K562 (cell line): ENCODE measurements at regions not wholly inside any gene's neighbourhood (a gene's known extent, or its start where the extent isn't known, plus 50 kb on each side); places are given as distances from the start of the nearest gene placed in this dataset.

Experiments used
- ATAC-seq: fragments of 200-7000 bp; cut with Tn5 transposase; 3 replicates; pipeline ENCODE4 v1.9.1; 2020; ENCODE audit warnings: moderate library complexity
- BruUV-seq: library from RNA; stranded (reverse); fragments of 400-500 nt; replicated peaks from 2 replicates; lab custom pipeline; 2021; lab: Mats Ljungman, UMichigan
- CTCF ChIA-PET: fragments of 300-600 bp; formaldehyde crosslinking; extraction: SDS; loops from one replicate; lab custom pipeline; 2021; ENCODE audit warnings: low intra/inter-chr PET ratio; lab: Yijun Ruan, JAX
- POLR2A ChIA-PET: fragments of 300-600, 350-650 bp; sonication (Branson Sonifier 250); formaldehyde crosslinking; extraction: SDS; loops from one replicate; lab custom pipeline; 2021; ENCODE audit warnings: antibody characterized with exemption, inconsistent platforms; lab: Yijun Ruan, JAX
- DNase-seq, 4 experiments: peaks; one replicate each; pipeline versions ENCODE4 v3.0.0 to v3.0.0-alpha.2; 2011 to 2018; ENCODE audit warnings: low spot score in 3 of 4, mixed read lengths in 3 of 4; ENCODE audit errors: extremely low read depth in 1 of 4
- FAIRE-seq: peaks from 2 replicates; lab custom pipeline; 2011; peaks lifted over from hg19 to GRCh38; lab: Jason Lieb, UNC
- H2AFZ ChIP-seq: 2 replicates; pipeline ENCODE4 v1.6.0; 2011; ENCODE audit warnings: low read depth, low read length, control low read depth, inconsistent platforms
- H3K27ac ChIP-seq: fragments of 200-600 bp; 3 replicates; pipeline ENCODE4 v1.8.0; 2011; ENCODE audit warnings: low read depth, mild to moderate bottlenecking, control low read depth, inconsistent platforms, low read length, moderate library complexity, mixed read lengths; ENCODE audit errors: extremely low read depth
- H3K27me3 ChIP-seq, 2 experiments: fragments of 300-600 bp in 1 of 2; 2 replicates in 1 of 2; 3 replicates in 1 of 2; pipeline versions ENCODE4 v1.6.0 to v1.8.0; 2011; ENCODE audit warnings: inconsistent platforms in 2 of 2, low read length in 2 of 2, mild to moderate bottlenecking in 1 of 2, mixed read lengths in 1 of 2, moderate library complexity in 1 of 2; ENCODE audit not compliant: control insufficient read depth in 2 of 2, insufficient read depth in 2 of 2
- H3K36me3 ChIP-seq: fragments of 300-600 bp; 3 replicates; pipeline ENCODE4 v1.8.0; 2011; ENCODE audit warnings: mild to moderate bottlenecking, low read length, inconsistent platforms; ENCODE audit not compliant: control insufficient read depth, insufficient read depth
- H3K4me1 ChIP-seq, 2 experiments: fragments of 200-600 bp in 1 of 2; replicated peaks in 1 of 2; 2 replicates in 1 of 2; 3 replicates in 1 of 2; pipeline versions ENCODE4 v1.5.1 to v1.8.0; 2011; ENCODE audit warnings: inconsistent platforms in 2 of 2, low read length in 2 of 2, mild to moderate bottlenecking in 1 of 2, mixed read lengths in 1 of 2, moderate library complexity in 1 of 2; ENCODE audit not compliant: control insufficient read depth in 2 of 2, insufficient read depth in 2 of 2
- H3K4me2 ChIP-seq: 2 replicates; pipeline ENCODE4 v1.6.1; 2011; ENCODE audit warnings: low read length, control low read depth, inconsistent platforms, mixed read lengths; ENCODE audit not compliant: insufficient read depth
- H3K4me3 ChIP-seq: fragments of 200-600 bp; sonication (generic), shearing (Covaris generic); 2 replicates; pipeline ENCODE4 v1.5.1; 2016; ENCODE audit warnings: control low read depth, inconsistent platforms
- H3K79me2 ChIP-seq: fragments of 200-600 bp; 3 replicates; pipeline ENCODE4 v1.8.0; 2011; ENCODE audit warnings: low read length, inconsistent platforms; ENCODE audit not compliant: control insufficient read depth, insufficient read depth
- H3K9ac ChIP-seq, 2 experiments: 2 replicates each; pipeline versions ENCODE4 v1.6.0 to v1.6.1; 2011; ENCODE audit warnings: low read depth in 2 of 2, low read length in 2 of 2, control low read depth in 1 of 2, inconsistent platforms in 1 of 2, mild to moderate bottlenecking in 1 of 2, mixed read lengths in 1 of 2; ENCODE audit not compliant: insufficient read depth in 1 of 2
- H3K9me1 ChIP-seq: one replicate; pipeline ENCODE4 v1.6.0; 2011; ENCODE audit warnings: inconsistent platforms, mild to moderate bottlenecking, low read length, moderate library complexity; ENCODE audit not compliant: control insufficient read depth, insufficient read depth
- H3K9me3 ChIP-seq: replicated peaks from 2 replicates; pipeline ENCODE4 v1.5.1; 2011; ENCODE audit warnings: low read depth, low read length, inconsistent platforms; ENCODE audit not compliant: control insufficient read depth, insufficient read depth
- H4K20me1 ChIP-seq: replicated peaks from 2 replicates; pipeline ENCODE4 v1.6.1; 2011; ENCODE audit warnings: low read length, inconsistent platforms, mixed read lengths; ENCODE audit not compliant: control insufficient read depth, insufficient read depth
- HCFC1 ChIP-seq: IDR thresholded peaks from 2 replicates; pipeline ENCODE4 v1.6.1; 2012; ENCODE audit warnings: low read depth, low read length, improper control_type of control experiment
- MAFG ChIP-seq: fragments of 450-650 bp; conservative IDR thresholded peaks from 2 replicates; pipeline ENCODE4 v1.6.1; 2016; ENCODE audit warnings: missing genetic modification characterization, missing compliant biosample characterization
- NFE2L1 ChIP-seq: fragments of 450-650 bp; IDR thresholded peaks from 2 replicates; pipeline ENCODE4 v1.6.1; 2016; ENCODE audit warnings: missing genetic modification characterization, low read depth, mild to moderate bottlenecking, missing compliant biosample characterization, moderate library complexity, borderline replicate concordance
- PHF21A ChIP-seq: fragments of 450-650 bp; IDR thresholded peaks from 2 replicates; pipeline ENCODE4 v1.6.1; 2017; ENCODE audit warnings: low read depth, borderline replicate concordance
- SREBF1 ChIP-seq: fragments of 150-350 bp; IDR thresholded peaks from 2 replicates; pipeline ENCODE4 v1.6.1; 2014; ENCODE audit warnings: antibody characterized with exemption, low read depth, low read length, borderline replicate concordance
- TSC22D4 ChIP-seq: fragments of 450-650 bp; IDR thresholded peaks from 2 replicates; pipeline ENCODE4 v1.6.1; 2016; ENCODE audit warnings: missing genetic modification characterization, missing biosample characterization, control low read depth
- ZNF121 ChIP-seq: sonication (generic); formaldehyde crosslinking; conservative IDR thresholded peaks from 2 replicates; pipeline ENCODE4 v1.8.0; 2022; ENCODE audit warnings: missing genetic modification reagents
- ZNF644 ChIP-seq: fragments of 200-800 bp; sonication (Bioruptor generic); IDR thresholded peaks from 2 replicates; pipeline ENCODE4 v1.6.1; 2016; ENCODE audit warnings: low read depth, missing genetic modification characterization, missing compliant biosample characterization
- WGBS: fragments of 100-300 bp; shearing (Covaris generic); methylation state at CpG from one replicate; pipeline ENCODE4 v1.1.6; 2016; ENCODE audit warnings: low coverage, mixed read lengths; ENCODE audit not compliant: insufficient coverage; ENCODE audit errors: missing lambda C conversion rate; 5-methylcytosine and 5-hydroxymethylcytosine counted together
- in situ Hi-C: fragments of 300-500 bp; cut with MboI; formaldehyde crosslinking; loops from 4 replicates; pipeline ENCODE4 v1.15.0; 2018; ENCODE audit warnings: inconsistent platforms, mixed read lengths
- intact Hi-C: fragments of 100-400 bp; cut with micrococcal nuclease; formaldehyde crosslinking; loops from 2 replicates; pipeline ENCODE4 v1.14.2; 2022
- TF ChIP-seq, protein P1 (sequence below): fragments of 250-450 bp; sonication (Bioruptor Pico); IDR thresholded peaks from 2 replicates; pipeline ENCODE4 v1.5.0; 2022; ENCODE audit warnings: mild to moderate bottlenecking
- TF ChIP-seq, protein P2 (sequence below), 2 experiments: IDR thresholded peaks; 2 replicates each; pipeline ENCODE4 v1.6.1; 2012; ENCODE audit warnings: improper control_type of control experiment in 2 of 2, low read depth in 2 of 2, low read length in 2 of 2, borderline replicate concordance in 1 of 2
- TF ChIP-seq, protein P3 (sequence below): fragments of 250-450 bp; sonication (Bioruptor Pico); IDR thresholded peaks from 2 replicates; pipeline ENCODE4 v1.4.0; 2020; ENCODE audit warnings: borderline replicate concordance

DNA sequence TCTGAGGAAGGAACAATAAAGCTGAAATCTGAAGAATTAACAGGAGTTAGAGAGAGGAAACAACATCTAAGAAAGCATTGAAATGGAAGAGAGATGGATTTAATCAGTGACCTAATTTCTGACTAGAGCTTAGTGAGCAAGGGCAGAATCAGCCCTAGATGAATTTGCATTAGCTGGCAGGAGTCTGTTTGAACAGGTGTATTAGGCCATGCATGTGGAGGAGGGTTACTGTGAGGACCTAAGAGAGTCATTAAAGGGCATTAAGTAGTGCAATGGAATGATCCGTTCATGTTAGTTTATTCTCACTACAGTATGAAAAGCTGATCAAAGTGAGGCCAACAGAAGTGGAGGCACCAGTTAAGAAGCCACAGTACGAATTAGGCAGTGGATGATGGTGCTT is 285.3 kb downstream of the GRB14 start:
- ChIA-PET POLR2A (no interaction called here), CTCF (no interaction called here)
- FAIRE-seq, result no peak
- no peaks in the 10 kb centered on the region for H3K36me3 ChIP-seq
- BruUV-seq, result no TSS peak
- DNase-seq, result no peak
- H3K9me1 ChIP-seq, result no peaks in the 10 kb centered on the region
- H3K79me2 ChIP-seq, result no peaks in the 10 kb centered on the region
- no peaks in the 10 kb centered on the region for H4K20me1 ChIP-seq
- in situ Hi-C loops, result no loop called here
- no peak overlapping the region for H3K27ac ChIP-seq
- ATAC-seq, result no peak
- H3K4me2 ChIP-seq, result no peak overlapping the region
- no peaks in the 10 kb centered on the region for H3K27me3 ChIP-seq
- intact Hi-C loops, result no loop called here
- no peaks in the 10 kb centered on the region for H3K4me1 ChIP-seq
- H3K9ac ChIP-seq, result no peak overlapping the region
- no peak for TF ChIP-seq PHF21A
- TF ChIP-seq, protein P1, sequence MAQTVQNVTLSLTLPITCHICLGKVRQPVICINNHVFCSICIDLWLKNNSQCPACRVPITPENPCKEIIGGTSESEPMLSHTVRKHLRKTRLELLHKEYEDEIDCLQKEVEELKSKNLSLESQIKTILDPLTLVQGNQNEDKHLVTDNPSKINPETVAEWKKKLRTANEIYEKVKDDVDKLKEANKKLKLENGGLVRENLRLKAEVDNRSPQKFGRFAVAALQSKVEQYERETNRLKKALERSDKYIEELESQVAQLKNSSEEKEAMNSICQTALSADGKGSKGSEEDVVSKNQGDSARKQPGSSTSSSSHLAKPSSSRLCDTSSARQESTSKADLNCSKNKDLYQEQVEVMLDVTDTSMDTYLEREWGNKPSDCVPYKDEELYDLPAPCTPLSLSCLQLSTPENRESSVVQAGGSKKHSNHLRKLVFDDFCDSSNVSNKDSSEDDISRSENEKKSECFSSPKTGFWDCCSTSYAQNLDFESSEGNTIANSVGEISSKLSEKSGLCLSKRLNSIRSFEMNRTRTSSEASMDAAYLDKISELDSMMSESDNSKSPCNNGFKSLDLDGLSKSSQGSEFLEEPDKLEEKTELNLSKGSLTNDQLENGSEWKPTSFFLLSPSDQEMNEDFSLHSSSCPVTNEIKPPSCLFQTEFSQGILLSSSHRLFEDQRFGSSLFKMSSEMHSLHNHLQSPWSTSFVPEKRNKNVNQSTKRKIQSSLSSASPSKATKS (CRISPR knock-in tag), result no peak
- TF ChIP-seq TSC22D4, result no peak
- whole genome bisulfite sequencing, result 0% methylated on average over 2 of the region's 2 CpGs
- no peak overlapping the region for H3K4me3 ChIP-seq
- H3K9me3 ChIP-seq, result no peaks in the 10 kb centered on the region
- H2AFZ ChIP-seq, result no peak overlapping the region

DNA sequence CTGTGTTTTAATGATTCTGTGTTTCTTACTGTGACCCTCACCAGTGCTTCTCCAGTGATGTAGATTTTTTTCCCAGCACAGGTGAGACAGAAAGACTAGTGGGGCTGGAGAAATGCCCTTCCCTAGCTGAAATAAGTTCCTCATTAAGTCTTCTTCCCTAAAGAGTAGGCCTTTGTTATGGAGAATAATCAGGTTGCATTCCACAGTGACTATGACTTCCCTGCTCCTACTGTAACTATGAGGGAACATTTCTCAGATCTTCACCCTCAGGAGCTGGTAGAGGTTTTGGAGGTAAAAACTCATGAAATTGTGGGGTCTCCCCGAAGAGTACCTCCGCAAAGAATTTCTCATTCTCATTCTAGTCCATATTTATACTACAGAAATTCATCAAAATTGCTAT is 286.2 kb downstream of the GRB14 start:
- DNase-seq (no peak), ATAC-seq (no peak), FAIRE-seq (no peak)
- Histone ChIP-seq H3K4me3 (no peak overlapping the region), H4K20me1 (no peaks in the 10 kb centered on the region), H3K9me1 (no peaks in the 10 kb centered on the region), H3K9me3 (no peaks in the 10 kb centered on the region), H3K9ac (no peak overlapping the region), H3K79me2 (no peaks in the 10 kb centered on the region), H3K4me2 (no peak overlapping the region), H2AFZ (no peak overlapping the region), H3K4me1 (no peaks in the 10 kb centered on the region), H3K36me3 (no peaks in the 10 kb centered on the region), H3K27me3 (no peaks in the 10 kb centered on the region), H3K27ac (no peak overlapping the region)
- BruUV-seq, result no TSS peak
- in situ Hi-C loops (no loop called here), intact Hi-C loops (no loop called here)
- CTCF ChIA-PET, result no interaction called here
- POLR2A ChIA-PET, result no interaction called here
- WGBS, result 0% methylated on average over 2 of the region's 2 CpGs
- TF ChIP-seq ZNF121 (CRISPR knock-in tag) (no peak), HCFC1 (no peak), NFE2L1 (no peak), ZNF644 (tag) (no peak), MAFG (no peak), SREBF1 (no peak)
- TF ChIP-seq, protein P2, sequence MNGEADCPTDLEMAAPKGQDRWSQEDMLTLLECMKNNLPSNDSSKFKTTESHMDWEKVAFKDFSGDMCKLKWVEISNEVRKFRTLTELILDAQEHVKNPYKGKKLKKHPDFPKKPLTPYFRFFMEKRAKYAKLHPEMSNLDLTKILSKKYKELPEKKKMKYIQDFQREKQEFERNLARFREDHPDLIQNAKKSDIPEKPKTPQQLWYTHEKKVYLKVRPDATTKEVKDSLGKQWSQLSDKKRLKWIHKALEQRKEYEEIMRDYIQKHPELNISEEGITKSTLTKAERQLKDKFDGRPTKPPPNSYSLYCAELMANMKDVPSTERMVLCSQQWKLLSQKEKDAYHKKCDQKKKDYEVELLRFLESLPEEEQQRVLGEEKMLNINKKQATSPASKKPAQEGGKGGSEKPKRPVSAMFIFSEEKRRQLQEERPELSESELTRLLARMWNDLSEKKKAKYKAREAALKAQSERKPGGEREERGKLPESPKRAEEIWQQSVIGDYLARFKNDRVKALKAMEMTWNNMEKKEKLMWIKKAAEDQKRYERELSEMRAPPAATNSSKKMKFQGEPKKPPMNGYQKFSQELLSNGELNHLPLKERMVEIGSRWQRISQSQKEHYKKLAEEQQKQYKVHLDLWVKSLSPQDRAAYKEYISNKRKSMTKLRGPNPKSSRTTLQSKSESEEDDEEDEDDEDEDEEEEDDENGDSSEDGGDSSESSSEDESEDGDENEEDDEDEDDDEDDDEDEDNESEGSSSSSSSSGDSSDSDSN (IDR thresholded peaks at IDR 0.05; ENCODE audit: borderline replicate concordance in 1 of 2, low read depth in 2 of 2, low read length in 2 of 2), result no peak
- TF ChIP-seq, protein P3, sequence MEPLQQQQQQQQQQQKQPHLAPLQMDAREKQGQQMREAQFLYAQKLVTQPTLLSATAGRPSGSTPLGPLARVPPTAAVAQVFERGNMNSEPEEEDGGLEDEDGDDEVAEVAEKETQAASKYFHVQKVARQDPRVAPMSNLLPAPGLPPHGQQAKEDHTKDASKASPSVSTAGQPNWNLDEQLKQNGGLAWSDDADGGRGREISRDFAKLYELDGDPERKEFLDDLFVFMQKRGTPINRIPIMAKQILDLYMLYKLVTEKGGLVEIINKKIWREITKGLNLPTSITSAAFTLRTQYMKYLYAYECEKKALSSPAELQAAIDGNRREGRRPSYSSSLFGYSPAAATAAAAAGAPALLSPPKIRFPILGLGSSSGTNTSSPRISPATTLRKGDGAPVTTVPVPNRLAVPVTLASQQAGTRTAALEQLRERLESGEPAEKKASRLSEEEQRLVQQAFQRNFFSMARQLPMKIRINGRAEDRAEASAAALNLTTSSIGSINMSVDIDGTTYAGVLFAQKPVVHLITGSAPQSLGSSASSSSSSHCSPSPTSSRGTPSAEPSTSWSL, result no peak
